AG10803 (cell line): ENCODE measurements at regions not wholly inside any gene's neighbourhood (a gene's known extent, or its start where the extent isn't known, plus 50 kb on each side); places are given as distances from the start of the nearest gene placed in this dataset.

Experiments
- DNase-seq: peaks from one replicate; pipeline ENCODE4 v3.0.0; 2010; ENCODE audit warnings: low read depth
- H3K4me3 ChIP-seq: 2 replicates; pipeline ENCODE4 v1.5.1; 2011; ENCODE audit warnings: mild to moderate bottlenecking, low read length, control low read depth
- CTCF ChIP-seq: conservative IDR thresholded peaks from 2 replicates; pipeline ENCODE4 v1.5.1; 2011; ENCODE audit warnings: mild to moderate bottlenecking, low read length, control low read depth, inconsistent platforms

DNA sequence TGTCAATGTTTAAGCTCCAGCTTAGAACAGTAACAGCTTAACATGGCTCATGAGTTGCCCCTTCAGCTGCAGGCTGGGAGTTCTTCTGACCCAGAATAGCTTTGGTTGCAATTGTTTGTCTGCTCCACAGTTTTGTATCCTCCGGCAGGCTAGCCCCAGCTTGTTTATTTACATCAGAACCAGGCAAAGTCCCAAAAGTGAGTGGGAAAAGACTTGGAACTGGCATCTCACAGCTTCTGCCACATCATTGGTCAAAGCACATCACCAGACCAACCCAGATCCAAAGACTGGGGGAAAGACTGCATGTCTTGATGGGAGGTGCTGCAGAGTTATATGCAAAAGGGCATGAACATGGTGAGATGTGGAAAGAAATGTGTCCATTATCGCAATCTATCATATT, 231.2 kb upstream of the CPEB2 start:
- no peak overlapping the region for H3K4me3 ChIP-seq
- no peak for TF ChIP-seq CTCF

GRCh38 chr4:14771504-14772175, 230.6 kb upstream of the CPEB2 start:
- no peak overlapping the region for H3K4me3 ChIP-seq
- no peak for DNase-seq
- no peak for TF ChIP-seq CTCF

More for the DNA sequence above, 231.2 kb upstream of the CPEB2 start:
- DNase-seq, result no peak

DNA sequence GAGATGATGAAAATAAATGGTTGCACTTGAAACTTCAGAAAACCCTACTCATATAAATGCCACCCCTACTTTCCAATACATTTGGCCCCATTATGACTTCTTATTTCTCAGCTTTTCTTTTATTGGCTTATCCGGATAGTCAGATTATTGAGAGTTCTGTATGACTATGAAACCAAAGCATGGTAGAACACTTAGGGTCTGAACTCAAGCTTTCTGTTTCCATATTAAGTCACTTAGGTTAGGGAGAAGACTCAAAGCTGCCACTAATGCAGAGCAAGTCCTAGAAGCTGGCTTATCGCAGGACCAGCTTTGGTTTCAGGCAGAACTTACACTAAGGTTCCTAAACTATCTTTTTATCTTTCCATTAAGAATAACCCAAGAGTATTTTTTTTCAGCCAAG, 229.9 kb upstream of the CPEB2 start:
- no peak for TF ChIP-seq CTCF
- no peak for DNase-seq
- H3K4me3 ChIP-seq, result no peak overlapping the region

DNA sequence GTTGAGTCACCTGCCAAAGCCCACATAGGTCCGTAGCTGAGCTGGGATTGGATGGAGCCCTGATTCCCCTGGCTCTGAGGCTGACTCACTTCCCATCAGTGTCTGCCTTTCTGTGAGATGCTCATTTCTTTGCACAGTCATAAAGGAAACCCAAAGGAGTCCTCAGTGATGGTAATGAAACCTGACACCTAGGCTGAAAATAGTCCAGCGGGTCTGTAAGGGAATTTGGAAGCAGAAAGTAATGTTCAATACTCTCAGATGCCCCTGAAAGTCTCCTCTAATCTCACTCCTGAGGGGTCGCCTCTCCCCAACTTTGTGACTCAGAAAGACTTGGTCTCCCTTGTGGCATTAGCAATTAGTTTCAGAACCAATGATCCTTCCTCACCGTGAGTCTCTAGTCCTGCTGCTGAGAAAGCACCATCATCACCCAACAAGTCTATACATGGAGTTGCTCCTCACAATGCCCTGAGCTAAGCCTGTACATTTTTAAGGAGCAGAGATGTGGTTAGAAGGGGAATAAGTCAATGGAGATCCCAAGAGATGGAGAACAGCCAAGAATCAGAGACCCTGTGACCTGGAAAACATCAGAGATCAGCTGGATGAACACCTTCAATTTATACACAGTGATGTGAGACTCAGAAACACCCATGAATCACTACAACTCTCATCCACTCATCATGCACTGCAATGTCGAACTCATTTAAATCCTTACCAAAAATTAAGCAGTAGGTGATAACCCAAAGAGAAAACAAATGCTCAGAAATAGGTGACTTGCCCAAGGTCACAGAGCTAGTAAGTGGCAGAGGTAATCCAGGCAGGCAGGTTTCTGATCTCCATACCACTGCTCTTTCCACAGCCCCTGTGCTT, 219.0 kb upstream of the CPEB2 start:
- no peak for TF ChIP-seq CTCF
- H3K4me3 ChIP-seq, result no peak overlapping the region
- no peak for DNase-seq

- H3K4me3 ChIP-seq, result no peak overlapping the region
- TF ChIP-seq CTCF, result no peak
- no peak for DNase-seq
Observed at GRCh38 chr4:14787221-14787620, 215.1 kb upstream of the CPEB2 start.

DNA sequence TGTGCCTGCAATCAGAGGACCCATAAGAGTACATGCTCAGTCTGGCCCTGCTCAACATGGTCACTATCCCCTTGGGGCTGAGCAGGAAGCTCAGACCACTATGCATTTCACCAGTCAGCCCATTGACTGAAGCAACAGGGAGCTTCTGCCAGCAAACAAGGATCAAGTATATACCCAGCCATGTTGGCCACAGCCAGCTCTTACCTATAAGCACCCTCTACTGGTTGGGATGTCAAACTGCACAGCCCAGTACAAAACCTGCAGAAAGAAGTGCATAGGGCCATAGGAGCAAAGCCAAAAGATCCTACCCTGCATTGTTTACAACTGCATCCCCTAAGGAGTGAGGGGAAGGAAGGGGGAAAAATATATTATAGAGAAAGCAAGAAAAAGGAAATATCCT, 214.4 kb upstream of the CPEB2 start:
- TF ChIP-seq CTCF, result peak; percentile 47
- peak; percentile 23 for DNase-seq
- no peak overlapping the region for H3K4me3 ChIP-seq

GRCh38 chr4:14790494-14790893, 211.8 kb upstream of the CPEB2 start:
- H3K4me3 ChIP-seq, result no peak overlapping the region
- no peak for DNase-seq
- TF ChIP-seq CTCF, result no peak
